Heart left ventricle (tissue), 16 donors: ENCODE measurements at regions not wholly inside any gene's neighbourhood (a gene's known extent, or its start where the extent isn't known, plus 50 kb on each side); places are given as distances from the start of the nearest gene placed in this dataset.

Experiments
- ATAC-seq, 4 donors: fragments of 200-7000 bp; cut with Tn5 transposase; one replicate each; pipeline ENCODE4 v1.9.1; 2020 to 2022; ENCODE audit warnings: moderate library complexity in 4 of 4, mild to moderate bottlenecking in 3 of 4, moderate number of reproducible peaks in 1 of 4
- DNase-seq, 5 donors: peaks; one replicate each; pipeline ENCODE4 v3.0.0-alpha.2; 2020
- H3K27ac ChIP-seq, 12 donors: fragments of 200-600 bp; sonication (generic) in 4 of 12; one replicate each; pipeline versions ENCODE4 v1.5.0 to v1.8.0; 2016 to 2022; ENCODE audit warnings: mild to moderate bottlenecking in 2 of 12
- H3K27me3 ChIP-seq, 9 donors: fragments of 200-600 bp; sonication (generic) in 2 of 9; one replicate each; pipeline versions ENCODE4 v1.5.1 to v1.8.0; 2016 to 2022; ENCODE audit warnings: mild to moderate bottlenecking in 3 of 9
- H3K36me3 ChIP-seq, 9 donors: fragments of 200-600 bp; sonication (generic) in 2 of 9; one replicate each; pipeline versions ENCODE4 v1.5.0 to v1.8.0; 2018 to 2022; ENCODE audit warnings: mild to moderate bottlenecking in 2 of 9
- H3K4me1 ChIP-seq, 12 donors: fragments of 200-600 bp; sonication (generic) in 4 of 12; one replicate each; pipeline versions ENCODE4 v1.5.0 to v1.8.0; 2016 to 2022; ENCODE audit warnings: mild to moderate bottlenecking in 3 of 12
- H3K4me3 ChIP-seq, 12 donors: fragments of 200-600 bp; sonication (generic) in 4 of 12; one replicate each; pipeline versions ENCODE4 v1.5.0 to v1.8.0; 2017 to 2022; ENCODE audit warnings: mild to moderate bottlenecking in 9 of 12, moderate library complexity in 4 of 12
- H3K9me3 ChIP-seq, 12 donors: fragments of 200-600 bp; sonication (generic) in 4 of 12; one replicate each; pipeline versions ENCODE4 v1.5.0 to v1.8.0; 2016 to 2022; ENCODE audit warnings: mild to moderate bottlenecking in 1 of 12
- CTCF ChIP-seq, 12 donors: fragments of 200-600 bp; sonication (generic) in 4 of 12; IDR thresholded peaks; one replicate each; pipeline versions ENCODE4 v1.5.0 to v1.8.0; 2018 to 2022; ENCODE audit warnings: antibody characterized with exemption in 12 of 12, mild to moderate bottlenecking in 5 of 12
- POLR2A ChIP-seq, 2 donors: fragments of 450-650 bp; IDR thresholded peaks; one replicate each; pipeline ENCODE4 v1.6.1; 2017; ENCODE audit warnings: antibody characterized with exemption in 2 of 2, mild to moderate bottlenecking in 2 of 2, moderate library complexity in 2 of 2
- WGBS, 4 donors: extraction: QIAGEN DNeasy Blood & Tissue Kit in 2 of 4; methylation state at CpG; one replicate each; pipeline versions ENCODE4 v1.1.5 to v1.1.7; 2013 to 2018; 5-methylcytosine and 5-hydroxymethylcytosine counted together
- intact Hi-C, 10 donors: fragments of 100-400 bp; cut with DNase I; formaldehyde crosslinking; loops; one replicate each; pipeline versions ENCODE4 v1.11.1 to v1.14.2; 2022
- donor health status: ischemic (EF 13 %, LVEDD 7.1; RV severe dilation, severe dysfunction).
- donor health status: healthy with polysubstance abuse.
- donor health status: DM: no; HTN: yes; CAD: no.
- donor health status: DM: no; HTN: no; CAD: no.
- donor health status: ischemic (EF 25% LVEDD 6.9; RV normal size, moderate dysfunction).
- donor health status: ischemic (EF 25% LVEDD 5.7; RV mildly dilated, moderate dysfunction).
- donor health status: healthy.
- donor health status: DM: yes; HTN: yes; CAD: no.
- donor health status: ischemic (EF 35%, LVEDD 5.7; RV mildly dilated, moderate dysfunction).
- donor health status: nonischemic (EF 11% LVEDD 7.7; RV severe dilation, severe dysfunction).
- donor health status: DM: yes; HTN: yes; CAD: no.
- donor health status: PGD.
- donor health status: ischemic (EF 29% LVEDD 5.4; RV normal size, mild dysfunction).
- donor health status: nonischemic (EF 23%, LVEDD 6.1; RV moderate dilation, normal function).

GRCh38 chr1:81578867-81579266 is 221.9 kb upstream of the ADGRL2 start:
- no peak for ATAC-seq
- Histone ChIP-seq H3K4me1 (peaks cover 0 to 19% (median 10%) of the 10 kb centered on the region in 12 donors), H3K9me3 (no peaks in the 10 kb centered on the region), H3K36me3 (no peaks in the 10 kb centered on the region), H3K27ac (no peak overlapping the region), H3K4me3 (no peak overlapping the region), H3K27me3 (no peaks in the 10 kb centered on the region)
- TF ChIP-seq CTCF (IDR thresholded peaks at IDR 0.05) (no peak), POLR2A (IDR thresholded peaks at IDR 0.05) (no peak)
- DNase-seq: no peak
- intact Hi-C loops: loop anchor here in 2 of 10 donors (10.0 kb wide), 2 partner anchors 164 to 264 kb away; no protein-coding TSS in a partner anchor

GRCh38 chr1:81577004-81577697 is 223.6 kb upstream of the ADGRL2 start:
- Histone ChIP-seq H3K9me3 (no peaks in the 10 kb centered on the region), H3K27me3 (no peaks in the 10 kb centered on the region), H3K27ac (no peak overlapping the region), H3K36me3 (no peaks in the 10 kb centered on the region), H3K4me1 (peaks cover 0 to 33% (median 14%) of the 10 kb centered on the region in 12 donors), H3K4me3 (no peak overlapping the region)
- no peak for TF ChIP-seq CTCF (IDR thresholded peaks at IDR 0.05)
- TF ChIP-seq POLR2A (IDR thresholded peaks at IDR 0.05): no peak
- DNase-seq (no peak), ATAC-seq (peak in 3 of 4 donors; percentile 62 to 74 (median 70))
- intact Hi-C loops: loop anchor here in 2 of 10 donors (10.0 kb wide), 2 partner anchors 162 to 262 kb away; no protein-coding TSS in a partner anchor
- WGBS, 4 donors: 54 to 72% (median 61%) methylated on average over 7 of the region's 7 CpGs

GRCh38 chr1:81574408-81574807 is 226.3 kb upstream of the ADGRL2 start:
- no peaks in the 10 kb centered on the region for H3K9me3 ChIP-seq
- H3K27ac ChIP-seq: no peak overlapping the region
- no peaks in the 10 kb centered on the region for H3K36me3 ChIP-seq
- TF ChIP-seq CTCF (IDR thresholded peaks at IDR 0.05) (no peak), POLR2A (IDR thresholded peaks at IDR 0.05) (no peak)
- ATAC-seq (peak; percentile 32 to 72 (median 53)), DNase-seq (no peak)
- peaks cover 0 to 31% (median 14%) of the 10 kb centered on the region in 12 donors for H3K4me1 ChIP-seq
- intact Hi-C loops: loop anchor here in 2 of 10 donors (10.0 kb wide), 2 partner anchors 160 to 260 kb away; no protein-coding TSS in a partner anchor
- H3K27me3 ChIP-seq: no peaks in the 10 kb centered on the region
- 7 to 34% (median 24%) methylated on average over 2 of the region's 2 CpGs for WGBS, 4 donors
- H3K4me3 ChIP-seq: peak overlapping the region in 4 of 12 donors; percentile 5 to 28 (median 16)

GRCh38 chr1:81573458-81573857 is 227.3 kb upstream of the ADGRL2 start:
- Histone ChIP-seq H3K36me3 (no peaks in the 10 kb centered on the region), H3K4me1 (peaks cover 0 to 30% (median 14%) of the 10 kb centered on the region in 12 donors), H3K27ac (no peak overlapping the region), H3K4me3 (no peak overlapping the region), H3K27me3 (no peaks in the 10 kb centered on the region), H3K9me3 (no peaks in the 10 kb centered on the region)
- no peak for TF ChIP-seq CTCF (IDR thresholded peaks at IDR 0.05)
- intact Hi-C loops: loop anchor here in 2 of 10 donors (10.0 kb wide), 2 partner anchors 159 to 259 kb away; no protein-coding TSS in a partner anchor
- DNase-seq (no peak), ATAC-seq (peak; percentile 37 to 75 (median 51))
- WGBS, 4 donors: 26 to 37% (median 32%) methylated on average over 2 of the region's 2 CpGs
